HCT116 (cell line): ENCODE measurements at regions not wholly inside any gene's neighbourhood (a gene's known extent, or its start where the extent isn't known, plus 50 kb on each side); places are given as distances from the start of the nearest gene placed in this dataset.
A peak's percentile ranks its signal among the peaks of the same experiment; 100 is the strongest.

ENCODE experiments used
- ATAC-seq: fragments of 200-7000 bp; cut with Tn5 transposase; 2 replicates; pipeline ENCODE4 v1.9.1; 2020; ENCODE audit warnings: mild to moderate bottlenecking, moderate library complexity
- BruUV-seq: library from RNA; stranded (reverse); fragments of 400-500 nt; replicated peaks from 2 replicates; lab custom pipeline; 2021; lab: Mats Ljungman, UMichigan
- CTCF ChIA-PET: fragments of 300-600 bp; sonication (Branson Sonifier 250); formaldehyde crosslinking; loops from one replicate; lab custom pipeline; 2021; ENCODE audit warnings: antibody characterized with exemption; lab: Charles Lee
- POLR2A ChIA-PET: fragments of 300-600, 350-600 bp; sonication (Branson Sonifier 250); formaldehyde crosslinking; loops from one replicate; lab custom pipeline; 2021; ENCODE audit warnings: antibody characterized with exemption; lab: Charles Lee
- RAD21 ChIA-PET, 2 experiments: fragments of 300-600 bp; sonication (Branson Sonifier 250); formaldehyde crosslinking; loops; one replicate each; lab custom pipeline; 2023; ENCODE audit warnings: low total read pairs in 2 of 2; ENCODE audit not compliant: uncharacterized antibody in 2 of 2, unreplicated experiment in 2 of 2, low non-redundant PET in 1 of 2; lab: Charles Lee
- DNase-seq: peaks from one replicate; pipeline ENCODE4 v3.0.0-alpha.2; 2010; ENCODE audit warnings: low read depth, low spot score
- H2AFZ ChIP-seq: fragments of 200-600 bp; shearing (Covaris generic), sonication (generic); 2 replicates; pipeline ENCODE4 v1.6.1; 2017; ENCODE audit warnings: low read depth, mixed run types, mixed read lengths, antibody characterized with exemption, low read length; ENCODE audit not compliant: poor library complexity, severe bottlenecking
- H3K27ac ChIP-seq: 2 replicates; pipeline ENCODE4 v1.5.1; 2012; ENCODE audit warnings: low read depth, low read length
- H3K27me3 ChIP-seq: fragments of 200-600 bp; sonication (generic); 2 replicates; pipeline ENCODE4 v1.6.1; 2016; ENCODE audit warnings: mixed run types, low read length, mixed read lengths; ENCODE audit not compliant: insufficient read depth
- H3K36me3 ChIP-seq, 2 experiments: fragments of 200-500 bp in 1 of 2; fragments of 200-600 bp in 1 of 2; sonication (Bioruptor generic) in 1 of 2; sonication (generic) in 1 of 2; 2 replicates each; pipeline versions ENCODE4 v1.5.1 to v1.6.1; 2014 to 2016; ENCODE audit warnings: low read length in 2 of 2, inconsistent platforms in 1 of 2, mixed read lengths in 1 of 2, mixed run types in 1 of 2; ENCODE audit not compliant: insufficient read depth in 2 of 2, control insufficient read depth in 1 of 2
- H3K4me1 ChIP-seq, 2 experiments: fragments of 200-600 bp in 1 of 2; sonication (generic) in 1 of 2; 2 replicates each; pipeline versions ENCODE4 v1.5.1 to v1.6.1; 2012 to 2017; ENCODE audit warnings: low read length in 2 of 2, inconsistent platforms in 1 of 2, mild to moderate bottlenecking in 1 of 2, mixed read lengths in 1 of 2, mixed run types in 1 of 2, moderate library complexity in 1 of 2; ENCODE audit not compliant: insufficient read depth in 2 of 2, control insufficient read depth in 1 of 2
- H3K4me2 ChIP-seq: fragments of 200-600 bp; sonication (generic); 2 replicates; pipeline ENCODE4 v1.6.1; 2017; ENCODE audit warnings: mixed run types, low read length, mixed read lengths
- H3K4me3 ChIP-seq, 2 experiments: fragments of 200-600 bp in 1 of 2; sonication (generic) in 1 of 2; replicated peaks in 1 of 2; 2 replicates each; pipeline ENCODE4 v1.5.1; 2011 to 2016; ENCODE audit warnings: low read length in 2 of 2, control low read depth in 1 of 2, low read depth in 1 of 2, mild to moderate bottlenecking in 1 of 2, mixed read lengths in 1 of 2, mixed run types in 1 of 2
- H3K79me2 ChIP-seq: fragments of 200-600 bp; sonication (generic); 2 replicates; pipeline ENCODE4 v1.6.1; 2017; ENCODE audit warnings: mild to moderate bottlenecking, mixed run types, low read length, moderate library complexity, mixed read lengths; ENCODE audit not compliant: insufficient read depth
- H3K9ac ChIP-seq: fragments of 200-600 bp; sonication (generic); 2 replicates; pipeline ENCODE4 v1.6.1; 2016; ENCODE audit warnings: low read length, mixed read lengths
- H3K9me2 ChIP-seq: fragments of 200-600 bp; sonication (generic), shearing (Covaris generic); 2 replicates; pipeline ENCODE4 v1.6.1; 2017; ENCODE audit warnings: mixed run types, mild to moderate bottlenecking, moderate library complexity; ENCODE audit not compliant: insufficient read depth
- H3K9me3 ChIP-seq, 2 experiments: fragments of 200-500 bp in 1 of 2; fragments of 200-600 bp in 1 of 2; sonication (Bioruptor generic) in 1 of 2; sonication (generic) in 1 of 2; 2 replicates each; pipeline ENCODE4 v1.6.1; 2014 to 2017; ENCODE audit warnings: low read length in 2 of 2, mixed read lengths in 2 of 2, inconsistent platforms in 1 of 2, low read depth in 1 of 2, mild to moderate bottlenecking in 1 of 2, mixed run types in 1 of 2, moderate library complexity in 1 of 2; ENCODE audit not compliant: control insufficient read depth in 1 of 2, insufficient read depth in 1 of 2
- H4K20me1 ChIP-seq: fragments of 200-600 bp; sonication (generic), shearing (Covaris generic); 2 replicates; pipeline ENCODE4 v1.6.1; 2017; ENCODE audit warnings: mixed run types, mild to moderate bottlenecking, moderate library complexity; ENCODE audit not compliant: insufficient read depth
- CBX3 ChIP-seq: IDR thresholded peaks from 2 replicates; pipeline ENCODE4 v1.6.1; 2012; ENCODE audit warnings: low read depth
- EZH2phosphoT487 ChIP-seq: fragments of 200-600 bp; IDR thresholded peaks from 2 replicates; pipeline ENCODE4 v1.6.1; 2018; ENCODE audit warnings: antibody characterized with exemption, borderline replicate concordance
- FOSL1 ChIP-seq: IDR thresholded peaks from 2 replicates; pipeline ENCODE4 v1.6.1; 2012; ENCODE audit warnings: low read depth
- JUND ChIP-seq: IDR thresholded peaks from 2 replicates; pipeline ENCODE4 v1.6.1; 2012
- POLR2AphosphoS5 ChIP-seq: IDR thresholded peaks from 2 replicates; pipeline ENCODE4 v1.6.1; 2011; ENCODE audit warnings: mild to moderate bottlenecking, low read depth, low read length, moderate library complexity
- SP1 ChIP-seq: IDR thresholded peaks from 2 replicates; pipeline ENCODE4 v1.6.1; 2012; ENCODE audit warnings: low read depth
- SRF ChIP-seq: IDR thresholded peaks from 2 replicates; pipeline ENCODE4 v1.6.1; 2012; ENCODE audit warnings: low read depth
- TCF7L2 ChIP-seq: IDR thresholded peaks from 2 replicates; pipeline ENCODE4 v1.7.0; 2011; ENCODE audit warnings: borderline replicate concordance, inconsistent platforms; ENCODE audit not compliant: insufficient read depth, insufficient read length; ENCODE audit errors: extremely low read depth
- intact Hi-C: fragments of 100-400 bp; cut with micrococcal nuclease; formaldehyde crosslinking; loops from 2 replicates; pipeline ENCODE4 v1.10.0; 2022
- TF ChIP-seq, protein P1 (sequence below): IDR thresholded peaks from 2 replicates; pipeline ENCODE4 v1.6.1; 2012

DNA sequence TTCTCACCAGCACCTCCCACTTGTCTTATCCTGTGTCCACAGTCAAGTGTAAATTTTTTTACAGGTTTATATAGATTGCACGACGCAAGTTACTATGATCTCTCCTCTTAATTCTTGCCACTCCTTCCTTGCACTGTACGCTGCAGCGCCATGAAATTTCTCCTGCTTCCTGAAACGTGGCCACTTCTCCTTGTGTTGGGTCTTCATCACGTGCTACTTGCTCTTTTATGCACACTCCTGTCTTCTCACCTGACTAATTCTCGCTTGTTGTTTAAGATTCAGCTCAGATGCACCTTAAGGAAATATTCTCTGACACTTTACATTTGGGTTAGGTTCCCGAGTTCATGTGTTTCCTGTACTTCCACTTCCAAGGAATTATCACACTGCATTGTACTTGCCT lies 76.5 kb upstream of the ODAD2 start:
- Histone ChIP-seq H3K36me3 (peaks cover 3 to 19% of the 10 kb centered on the region in 2 experiments; a peak in 2 of 4 replicates), H3K9me3 (0 out of 4 replicates have a peak, but pooled peaks cover 0 to 4% of the 10 kb centered on the region in 2 experiments), H3K27me3 (no peaks in the 10 kb centered on the region), H3K4me3 (no peak overlapping the region), H2AFZ (no peak overlapping the region), H4K20me1 (no peaks in the 10 kb centered on the region), H3K27ac (no peak overlapping the region; the same call in 1 of the 2 replicates), H3K9ac (no peak overlapping the region), H3K4me1 (peaks cover 40% of the 10 kb centered on the region in 2 experiments), H3K4me2 (no peak overlapping the region), H3K9me2 (no peaks in the 10 kb centered on the region), H3K79me2 (no peaks in the 10 kb centered on the region; the same call in 1 of the 2 replicates)
- no TSS peak for BruUV-seq
- intact Hi-C loops = no loop called here
- ChIA-PET CTCF (no interaction called here), POLR2A (no interaction called here), RAD21 (no interaction called here)
- ATAC-seq = no peak
- no peak for TF ChIP-seq POLR2AphosphoS5
- TF ChIP-seq EZH2phosphoT487 = no peak
- DNase-seq = no peak

DNA sequence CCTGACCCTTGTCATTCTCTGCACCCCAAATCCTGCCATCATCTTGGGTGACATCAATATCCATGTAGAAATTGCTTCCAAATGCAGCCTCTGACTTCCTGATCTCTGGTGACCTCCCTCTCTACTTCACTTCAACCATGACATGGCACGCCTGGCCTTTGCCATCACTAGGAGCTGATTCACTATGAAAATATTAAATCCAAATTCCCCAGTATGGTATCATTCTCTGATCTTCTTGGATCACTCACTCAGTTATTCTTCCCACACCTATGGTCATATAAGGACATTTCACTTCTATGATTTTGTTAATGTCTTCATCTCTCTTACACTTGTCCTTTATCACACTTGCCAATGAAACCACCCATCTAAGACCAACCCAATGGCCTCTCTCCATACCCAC lies 73.7 kb upstream of the ODAD2 start:
- intact Hi-C loops = no loop called here
- peak; percentile 67 for ATAC-seq
- TF ChIP-seq FOSL1 (no peak), JUND (peak; percentile 18; the same call in 1 of the 2 replicates), TCF7L2 (no peak), SP1 (peak; percentile 38), SRF (0 out of 2 replicates have a peak, but pooled peaks have one; percentile 50), CBX3 (peak; percentile 49; the same call in 1 of the 2 replicates), EZH2phosphoT487 (no peak)
- TF ChIP-seq, protein P1, sequence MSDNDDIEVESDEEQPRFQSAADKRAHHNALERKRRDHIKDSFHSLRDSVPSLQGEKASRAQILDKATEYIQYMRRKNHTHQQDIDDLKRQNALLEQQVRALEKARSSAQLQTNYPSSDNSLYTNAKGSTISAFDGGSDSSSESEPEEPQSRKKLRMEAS = no peak
- Histone ChIP-seq H3K27ac (peak overlapping the region; percentile 26), H3K9me2 (no peaks in the 10 kb centered on the region), H3K4me3 (no peak overlapping the region), H3K36me3 (peaks cover 3 to 19% of the 10 kb centered on the region in 2 experiments; a peak in 2 of 4 replicates), H3K27me3 (no peaks in the 10 kb centered on the region), H3K79me2 (no peaks in the 10 kb centered on the region; the same call in 1 of the 2 replicates), H3K4me1 (peaks cover 18 to 21% of the 10 kb centered on the region in 2 experiments), H3K9ac (no peak overlapping the region), H4K20me1 (no peaks in the 10 kb centered on the region), H3K9me3 (0 out of 4 replicates have a peak, but pooled peaks cover 0 to 4% of the 10 kb centered on the region in 2 experiments), H2AFZ (no peak overlapping the region), H3K4me2 (peak overlapping the region; percentile 10)
- ChIA-PET POLR2A (no interaction called here), RAD21 (no interaction called here), CTCF (no interaction called here)
- no TSS peak for BruUV-seq
- DNase-seq = no peak
